GM18873 (cell line): ENCODE measurements at regions not wholly inside any gene's neighbourhood (a gene's known extent, or its start where the extent isn't known, plus 50 kb on each side); places are given as distances from the start of the nearest gene placed in this dataset.
A peak's percentile ranks its signal among the peaks of the same experiment; 100 is the strongest.
"Not testable (repeated sequence)": the region's sequence is repeated elsewhere in the genome, so short reads cannot be mapped to it uniquely, and the experiment has no call there.

Experiments used
- ATAC-seq: cut with Tn5 transposase; IDR thresholded peaks from one replicate; pipeline ENCODE4 v1.9.1; 2021; ENCODE audit warnings: mild to moderate bottlenecking, moderate library complexity, moderate number of reproducible peaks; ENCODE audit not compliant: unreplicated experiment, low FRiP score

GRCh38 chr2:34702391-34702790, 1103.3 kb upstream of the FAM98A start:
- ATAC-seq = not testable (repeated sequence)

GRCh38 chr2:34677591-34677990, 1078.5 kb upstream of the FAM98A start:
- ATAC-seq = not testable (repeated sequence)

- ATAC-seq = not testable (repeated sequence)
These were observed 1078.0 kb upstream of the FAM98A start for GRCh38 chr2:34677119-34677531.

- ATAC-seq = no peak
These were observed 1071.4 kb upstream of the FAM98A start for GRCh38 chr2:34670482-34670881.

- no peak for ATAC-seq
These were observed 1067.7 kb upstream of the FAM98A start for GRCh38 chr2:34666821-34667220.

- no peak for ATAC-seq
These were observed 1065.2 kb upstream of the FAM98A start for GRCh38 chr2:34664266-34664665.

GRCh38 chr2:34663314-34663713, 1064.2 kb upstream of the FAM98A start:
- no peak for ATAC-seq

GRCh38 chr2:34660741-34661140, 1061.6 kb upstream of the FAM98A start:
- ATAC-seq = no peak

- peak; percentile 90 for ATAC-seq
These were observed 1057.5 kb upstream of the FAM98A start for GRCh38 chr2:34656632-34657031.

GRCh38 chr2:34652636-34653035, 1053.5 kb upstream of the FAM98A start:
- no peak for ATAC-seq

- no peak for ATAC-seq
These were observed 1047.8 kb upstream of the FAM98A start for GRCh38 chr2:34646901-34647300.

GRCh38 chr2:34632327-34632726, 1033.2 kb upstream of the FAM98A start:
- no peak for ATAC-seq

- no peak for ATAC-seq
These were observed 1027.9 kb upstream of the FAM98A start for GRCh38 chr2:34627003-34627402.

GRCh38 chr2:34604164-34604563, 1005.1 kb upstream of the FAM98A start:
- no peak for ATAC-seq

- ATAC-seq = no peak
These were observed 1003.2 kb upstream of the FAM98A start for GRCh38 chr2:34602262-34602661.

- no peak for ATAC-seq
These were observed 1002.5 kb upstream of the FAM98A start for GRCh38 chr2:34601561-34601960.

GRCh38 chr2:34578641-34579040, 979.5 kb upstream of the FAM98A start:
- ATAC-seq = no peak

GRCh38 chr2:34570266-34570872, 971.3 kb upstream of the FAM98A start:
- ATAC-seq = no peak

- ATAC-seq = no peak
These were observed 968.0 kb upstream of the FAM98A start for GRCh38 chr2:34567128-34567527.

GRCh38 chr2:34552337-34552736, 953.2 kb upstream of the FAM98A start:
- no peak for ATAC-seq

GRCh38 chr2:34549710-34550345, 950.7 kb upstream of the FAM98A start:
- ATAC-seq = no peak

- ATAC-seq = no peak
These were observed 948.8 kb upstream of the FAM98A start for GRCh38 chr2:34547900-34548299.
